ENCODE measurements at regions not wholly inside any gene's neighbourhood (a gene's known extent, or its start where the extent isn't known, plus 50 kb on each side); places are given as distances from the start of the nearest gene placed in this dataset.

DNA sequence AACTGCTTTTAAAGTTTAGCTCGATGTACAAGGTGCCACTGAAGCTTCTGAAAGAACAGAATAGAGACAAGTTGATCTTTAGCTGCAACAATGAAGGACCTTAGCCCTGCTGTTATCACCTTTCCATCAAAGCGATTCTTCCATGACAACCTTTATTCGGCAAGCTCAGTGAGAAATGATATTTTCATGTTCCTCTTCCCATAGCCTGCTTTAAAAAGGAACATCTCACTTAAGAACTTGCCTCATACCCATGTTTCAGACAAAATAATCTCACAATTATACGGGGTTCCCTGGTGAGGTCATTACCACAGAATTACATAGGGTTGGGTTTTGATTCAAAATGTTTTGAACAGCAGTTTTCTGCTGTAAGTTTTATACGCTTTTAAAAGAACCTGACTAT, 264.2 kb downstream of the THBS2 start:
- ATAC-seq (ENCODE audit: insufficient read depth, low read depth) (no peak), DNase-seq (no peak)
- H2AFZ ChIP-seq (ENCODE audit: low read depth, low read length): no peak overlapping the region
- no peaks in the 10 kb centered on the region for H3K36me3 ChIP-seq (ENCODE audit: insufficient read depth, low read length)
- H3K9me3 ChIP-seq (ENCODE audit: insufficient read depth, low read length, severe bottlenecking): no peaks in the 10 kb centered on the region
- H3K27me3 ChIP-seq (ENCODE audit: insufficient read depth, low read length, poor library complexity): no peaks in the 10 kb centered on the region
- no peak for TF ChIP-seq CTCF (IDR thresholded peaks at IDR 0.05; ENCODE audit: borderline replicate concordance, extremely low read depth, low read length, poor library complexity, severe bottlenecking)
- no peak for TF ChIP-seq EZH2 (IDR thresholded peaks at IDR 0.05; ENCODE audit: borderline replicate concordance, low read depth, low read length, severe bottlenecking)
- H3K4me1 ChIP-seq (ENCODE audit: insufficient read depth, low read length): no peaks in the 10 kb centered on the region
- H3K79me2 ChIP-seq (ENCODE audit: insufficient read depth, low read length): no peaks in the 10 kb centered on the region
- no peak overlapping the region for H3K9ac ChIP-seq (ENCODE audit: low read depth, low read length)
- no peaks in the 10 kb centered on the region for H4K20me1 ChIP-seq (ENCODE audit: insufficient read depth, low read length)
- no peak overlapping the region for H3K4me3 ChIP-seq (ENCODE audit: low read depth in 1 of 2, low read length in 2 of 2)
- H3K27ac ChIP-seq (ENCODE audit: low read length): no peak overlapping the region
- no peak overlapping the region for H3K4me2 ChIP-seq (ENCODE audit: insufficient read depth, low read length)

GRCh38 chr6:168988801-168989200, 264.8 kb downstream of the THBS2 start:
- ATAC-seq (ENCODE audit: insufficient read depth, low read depth): no peak
- no peaks in the 10 kb centered on the region for H3K27me3 ChIP-seq (ENCODE audit: insufficient read depth, low read length, poor library complexity)
- H2AFZ ChIP-seq (ENCODE audit: low read depth, low read length): no peak overlapping the region
- no peaks in the 10 kb centered on the region for H3K36me3 ChIP-seq (ENCODE audit: insufficient read depth, low read length)
- no peak for TF ChIP-seq CTCF (IDR thresholded peaks at IDR 0.05; ENCODE audit: borderline replicate concordance, extremely low read depth, low read length, poor library complexity, severe bottlenecking)
- no peak for TF ChIP-seq EZH2 (IDR thresholded peaks at IDR 0.05; ENCODE audit: borderline replicate concordance, low read depth, low read length, severe bottlenecking)
- H3K9ac ChIP-seq (ENCODE audit: low read depth, low read length): no peak overlapping the region
- no peaks in the 10 kb centered on the region for H3K79me2 ChIP-seq (ENCODE audit: insufficient read depth, low read length)
- no peaks in the 10 kb centered on the region for H4K20me1 ChIP-seq (ENCODE audit: insufficient read depth, low read length)
- H3K4me1 ChIP-seq (ENCODE audit: insufficient read depth, low read length): no peaks in the 10 kb centered on the region
- H3K4me3 ChIP-seq (ENCODE audit: low read depth in 1 of 2, low read length in 2 of 2): no peak overlapping the region
- H3K4me2 ChIP-seq (ENCODE audit: insufficient read depth, low read length): no peak overlapping the region
- H3K27ac ChIP-seq (ENCODE audit: low read length): no peak overlapping the region
- H3K9me3 ChIP-seq (ENCODE audit: insufficient read depth, low read length, severe bottlenecking): no peaks in the 10 kb centered on the region
- no peak for DNase-seq

- H3K4me2 ChIP-seq (ENCODE audit: insufficient read depth, low read length): no peak overlapping the region
- no peak for ATAC-seq (ENCODE audit: insufficient read depth, low read depth)
- no peaks in the 10 kb centered on the region for H3K9me3 ChIP-seq (ENCODE audit: insufficient read depth, low read length, severe bottlenecking)
- H4K20me1 ChIP-seq (ENCODE audit: insufficient read depth, low read length): no peaks in the 10 kb centered on the region
- no peak for DNase-seq
- H3K27me3 ChIP-seq (ENCODE audit: insufficient read depth, low read length, poor library complexity): no peaks in the 10 kb centered on the region
- no peaks in the 10 kb centered on the region for H3K36me3 ChIP-seq (ENCODE audit: insufficient read depth, low read length)
- H2AFZ ChIP-seq (ENCODE audit: low read depth, low read length): no peak overlapping the region
- no peaks in the 10 kb centered on the region for H3K79me2 ChIP-seq (ENCODE audit: insufficient read depth, low read length)
- H3K4me3 ChIP-seq (ENCODE audit: low read depth in 1 of 2, low read length in 2 of 2): no peak overlapping the region
- H3K4me1 ChIP-seq (ENCODE audit: insufficient read depth, low read length): no peaks in the 10 kb centered on the region
- no peak for TF ChIP-seq CTCF (IDR thresholded peaks at IDR 0.05; ENCODE audit: borderline replicate concordance, extremely low read depth, low read length, poor library complexity, severe bottlenecking)
- no peak for TF ChIP-seq EZH2 (IDR thresholded peaks at IDR 0.05; ENCODE audit: borderline replicate concordance, low read depth, low read length, severe bottlenecking)
- no peak overlapping the region for H3K27ac ChIP-seq (ENCODE audit: low read length)
- H3K9ac ChIP-seq (ENCODE audit: low read depth, low read length): no peak overlapping the region
These were observed 265.4 kb downstream of the THBS2 start for GRCh38 chr6:168988280-168988679.

GRCh38 chr6:168985705-168986104, 267.9 kb downstream of the THBS2 start:
- TF ChIP-seq EZH2 (IDR thresholded peaks at IDR 0.05; ENCODE audit: borderline replicate concordance, low read depth, low read length, severe bottlenecking): no peak
- no peak for TF ChIP-seq CTCF (IDR thresholded peaks at IDR 0.05; ENCODE audit: borderline replicate concordance, extremely low read depth, low read length, poor library complexity, severe bottlenecking)

More at GRCh38 chr6:168985705-168986104, 267.9 kb downstream of the THBS2 start:
- H3K4me3 ChIP-seq (ENCODE audit: low read depth in 1 of 2, low read length in 2 of 2): no peak overlapping the region
- DNase-seq (no peak), ATAC-seq (ENCODE audit: insufficient read depth, low read depth) (no peak)
- no peaks in the 10 kb centered on the region for H4K20me1 ChIP-seq (ENCODE audit: insufficient read depth, low read length)
- H3K9ac ChIP-seq (ENCODE audit: low read depth, low read length): no peak overlapping the region
- no peak overlapping the region for H3K27ac ChIP-seq (ENCODE audit: low read length)
- H2AFZ ChIP-seq (ENCODE audit: low read depth, low read length): no peak overlapping the region
- no peaks in the 10 kb centered on the region for H3K4me1 ChIP-seq (ENCODE audit: insufficient read depth, low read length)
- H3K27me3 ChIP-seq (ENCODE audit: insufficient read depth, low read length, poor library complexity): no peaks in the 10 kb centered on the region
- H3K36me3 ChIP-seq (ENCODE audit: insufficient read depth, low read length): no peaks in the 10 kb centered on the region
- H3K79me2 ChIP-seq (ENCODE audit: insufficient read depth, low read length): no peaks in the 10 kb centered on the region
- H3K4me2 ChIP-seq (ENCODE audit: insufficient read depth, low read length): no peak overlapping the region
- no peaks in the 10 kb centered on the region for H3K9me3 ChIP-seq (ENCODE audit: insufficient read depth, low read length, severe bottlenecking)
